ENCODE measurements at regions not wholly inside any gene's neighbourhood (a gene's known extent, or its start where the extent isn't known, plus 50 kb on each side); places are given as distances from the start of the nearest gene placed in this dataset.

DNA sequence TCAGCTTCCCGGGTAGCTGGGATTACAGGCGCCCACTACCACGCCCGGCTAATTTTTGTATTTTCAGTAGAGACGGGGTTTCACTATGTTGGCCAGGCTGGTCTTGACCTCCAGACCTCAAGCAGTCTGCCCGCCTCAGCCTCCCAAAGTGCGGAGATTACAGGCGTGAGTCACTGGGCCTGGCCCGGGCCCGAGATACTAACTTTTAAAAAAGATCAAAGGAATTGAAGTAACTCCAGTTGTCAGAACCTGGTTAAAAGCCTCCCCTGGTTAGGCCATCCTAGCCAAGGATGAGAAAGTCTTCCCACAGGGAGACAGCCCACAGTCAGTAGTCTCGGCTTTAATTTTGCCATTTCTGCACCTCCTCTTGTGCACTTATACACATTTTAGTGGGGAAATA lies 212.3 kb upstream of the MCTP2 start:
- TF ChIP-seq POLR2A (IDR thresholded peaks at IDR 0.05; ENCODE audit: low read length): no peak
- no peak for TF ChIP-seq GATA1 (IDR thresholded peaks at IDR 0.05; ENCODE audit: low read depth, low read length)

Data from erythroblast (primary cell).